HG03469 (cell line): ENCODE measurements at regions not wholly inside any gene's neighbourhood (a gene's known extent, or its start where the extent isn't known, plus 50 kb on each side); places are given as distances from the start of the nearest gene placed in this dataset.
"Not testable (repeated sequence)": the region's sequence is repeated elsewhere in the genome, so short reads cannot be mapped to it uniquely, and the experiment has no call there.

Source experiments
- ATAC-seq: cut with Tn5 transposase; IDR thresholded peaks from one replicate; pipeline ENCODE4 v1.9.1; 2021; ENCODE audit warnings: mild to moderate bottlenecking, moderate library complexity, moderate number of reproducible peaks; ENCODE audit not compliant: unreplicated experiment

GRCh38 chr4:66489370-66489769 is 819.1 kb upstream of the EPHA5 start:
- no peak for ATAC-seq

- no peak for ATAC-seq
Measured at GRCh38 chr4:66486068-66486467, 815.8 kb upstream of the EPHA5 start.

DNA sequence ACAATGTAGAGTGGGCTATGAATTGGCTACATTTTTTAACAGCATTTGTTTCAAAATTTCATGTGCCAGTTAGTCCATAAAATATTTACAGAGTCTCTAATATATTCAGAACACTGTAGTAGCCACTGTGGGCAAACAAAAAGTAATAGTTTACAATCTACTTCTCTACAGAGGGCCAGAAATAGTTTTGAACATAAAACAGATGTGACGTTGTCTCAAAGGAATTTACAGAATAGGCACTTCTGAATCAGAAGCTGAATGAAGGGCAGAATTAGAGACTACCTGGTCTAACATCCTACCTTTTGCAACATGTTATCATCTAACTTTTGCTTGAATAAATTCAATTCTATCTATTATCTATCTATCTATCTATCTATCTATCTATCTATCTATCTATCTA is 811.9 kb upstream of the EPHA5 start:
- ATAC-seq, result no peak

DNA sequence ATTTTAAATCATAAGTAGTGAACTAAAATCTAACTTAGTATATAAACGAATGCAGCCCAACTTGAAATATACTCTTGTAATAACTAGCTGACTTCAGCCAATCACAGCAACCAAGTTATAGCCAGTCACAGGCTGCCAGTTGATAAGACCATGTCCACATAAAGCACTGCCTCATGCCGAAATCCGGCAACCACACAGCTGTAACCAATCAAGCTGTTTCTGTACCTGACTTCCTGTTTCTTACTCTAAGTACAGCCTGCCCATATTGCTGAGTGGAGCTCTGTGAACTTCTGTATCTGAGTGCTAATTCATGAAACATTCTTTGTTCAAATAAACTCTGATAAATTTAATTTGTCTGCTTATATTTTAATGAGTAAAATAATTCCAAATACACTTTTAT is 805.3 kb upstream of the EPHA5 start:
- ATAC-seq, result no peak

DNA sequence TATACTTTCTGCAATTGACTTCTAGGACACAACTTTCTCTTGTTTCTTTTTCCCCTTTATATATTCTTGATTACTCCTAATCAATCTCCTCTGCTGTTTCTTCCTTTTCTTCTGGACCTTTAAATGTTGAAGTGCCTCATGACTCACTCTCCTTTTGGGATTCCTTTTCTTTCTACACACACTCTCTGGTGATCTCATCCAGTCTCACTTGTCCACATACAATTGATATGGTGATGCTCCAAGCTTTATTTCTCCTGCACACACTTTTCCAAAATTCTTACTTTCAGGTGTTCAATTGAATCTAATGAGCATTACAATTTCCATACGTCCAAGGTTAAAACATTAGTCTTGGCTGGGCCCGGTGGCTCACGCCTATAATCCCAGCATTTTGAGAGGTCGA is 794.8 kb upstream of the EPHA5 start:
- ATAC-seq, result no peak

DNA sequence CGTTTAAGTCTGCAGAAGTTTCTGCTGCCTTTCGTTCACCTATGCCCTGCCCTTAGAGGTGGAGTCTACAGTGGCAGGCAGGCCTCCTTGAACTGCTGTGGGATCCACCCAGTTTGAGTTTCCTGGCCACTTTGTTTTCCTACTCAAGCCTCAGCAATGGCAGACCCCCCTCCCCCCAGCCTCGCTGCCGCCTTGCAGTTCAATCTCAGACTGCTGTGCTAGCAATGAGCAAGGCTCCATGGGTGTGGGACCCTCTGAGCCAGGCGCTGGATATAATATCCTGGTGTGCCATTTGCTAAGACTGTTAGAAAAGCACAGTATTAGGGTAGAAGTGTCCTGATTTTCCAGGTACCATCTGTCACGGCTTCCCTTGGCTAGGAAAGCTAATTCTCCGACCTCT is 792.6 kb upstream of the EPHA5 start:
- ATAC-seq, result not testable (repeated sequence)

GRCh38 chr4:66451741-66452140 is 781.5 kb upstream of the EPHA5 start:
- ATAC-seq, result no peak

GRCh38 chr4:66443008-66443407 is 772.7 kb upstream of the EPHA5 start:
- no peak for ATAC-seq

GRCh38 chr4:66439508-66439907 is 769.2 kb upstream of the EPHA5 start:
- ATAC-seq, result no peak

DNA sequence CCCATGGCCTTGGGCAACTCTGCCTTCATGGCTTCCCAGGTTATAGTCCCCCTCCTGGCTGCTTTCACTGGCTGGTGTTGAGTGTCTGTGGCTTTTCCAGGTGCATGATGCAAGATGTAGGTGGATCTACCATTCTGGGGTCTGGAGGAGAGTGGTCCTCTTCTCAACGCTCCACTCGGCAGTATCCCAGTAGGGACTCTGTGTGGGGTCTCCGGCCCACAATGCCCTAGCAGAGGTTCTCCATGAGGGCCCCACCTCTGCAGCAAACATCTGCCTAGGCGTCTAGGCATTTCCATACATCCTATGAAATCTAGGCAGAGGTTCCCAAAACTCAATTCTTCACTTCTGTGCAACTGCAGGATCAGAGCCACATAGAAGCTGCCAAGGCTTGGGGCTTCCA is 763.4 kb upstream of the EPHA5 start:
- no peak for ATAC-seq

DNA sequence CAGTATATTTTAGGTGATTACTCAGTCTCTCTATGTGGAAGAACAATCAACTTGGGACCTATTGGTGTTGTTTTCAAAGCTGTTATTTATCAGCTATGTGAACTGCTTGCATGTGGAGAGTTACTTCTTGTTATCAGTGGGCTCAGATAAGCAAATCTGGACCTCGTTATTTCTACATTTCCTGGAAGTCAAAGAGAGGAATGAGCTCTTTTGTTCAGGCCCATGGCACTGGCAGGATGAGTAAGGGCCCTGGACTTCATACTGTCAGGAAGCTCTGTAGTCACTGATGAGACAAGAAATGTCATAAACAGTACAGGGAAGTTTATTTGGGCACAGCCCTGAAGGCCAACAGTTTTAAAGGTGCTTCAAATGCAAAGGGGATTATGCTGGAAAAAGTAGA is 760.6 kb upstream of the EPHA5 start:
- no peak for ATAC-seq

GRCh38 chr4:66429276-66429675 is 759.0 kb upstream of the EPHA5 start:
- no peak for ATAC-seq

GRCh38 chr4:66416425-66416824 is 746.1 kb upstream of the EPHA5 start:
- ATAC-seq, result no peak

GRCh38 chr4:66404141-66404540 is 733.9 kb upstream of the EPHA5 start:
- no peak for ATAC-seq

DNA sequence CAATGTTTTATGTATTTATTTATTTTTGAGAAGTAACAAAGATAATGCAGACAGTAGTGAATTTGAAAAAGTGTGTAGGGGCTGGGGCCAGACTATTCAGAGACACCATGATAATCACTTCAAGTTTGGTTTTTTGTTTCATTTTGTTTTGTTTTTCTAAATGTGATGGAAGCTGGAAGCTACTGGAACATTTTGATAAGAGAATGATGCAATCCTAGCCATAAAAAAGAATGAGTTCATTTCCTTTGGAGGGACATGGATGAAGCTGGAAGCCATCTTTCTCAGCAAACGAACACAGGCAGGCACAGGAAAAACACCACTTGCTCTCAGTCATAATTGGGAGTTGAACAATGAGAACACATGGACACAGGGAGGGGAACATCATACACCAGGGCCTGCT is 706.6 kb upstream of the EPHA5 start:
- ATAC-seq, result no peak

- ATAC-seq, result no peak
Measured at GRCh38 chr4:66376396-66376795, 706.1 kb upstream of the EPHA5 start.

GRCh38 chr4:66373268-66373667 is 703.0 kb upstream of the EPHA5 start:
- no peak for ATAC-seq

DNA sequence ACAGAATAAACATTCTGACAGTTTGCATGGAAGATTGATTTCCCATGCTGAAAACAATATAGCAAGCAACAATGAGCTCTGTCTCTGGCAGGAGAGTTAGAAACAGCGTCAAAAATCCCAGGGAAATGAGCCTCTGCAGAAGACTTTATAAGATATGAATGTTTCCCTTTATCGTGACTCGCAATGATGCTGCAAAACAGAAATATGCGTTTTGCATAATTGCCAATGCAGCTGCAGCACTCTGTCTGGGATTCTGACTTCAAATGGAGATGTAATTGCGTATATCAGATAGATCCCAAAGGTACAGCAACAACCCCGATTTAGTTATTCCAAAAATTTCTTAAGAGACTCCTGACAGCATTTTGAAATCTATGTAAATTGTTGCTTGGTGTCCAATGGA is 702.4 kb upstream of the EPHA5 start:
- no peak for ATAC-seq

GRCh38 chr4:66367043-66367660 is 696.9 kb upstream of the EPHA5 start:
- no peak for ATAC-seq

DNA sequence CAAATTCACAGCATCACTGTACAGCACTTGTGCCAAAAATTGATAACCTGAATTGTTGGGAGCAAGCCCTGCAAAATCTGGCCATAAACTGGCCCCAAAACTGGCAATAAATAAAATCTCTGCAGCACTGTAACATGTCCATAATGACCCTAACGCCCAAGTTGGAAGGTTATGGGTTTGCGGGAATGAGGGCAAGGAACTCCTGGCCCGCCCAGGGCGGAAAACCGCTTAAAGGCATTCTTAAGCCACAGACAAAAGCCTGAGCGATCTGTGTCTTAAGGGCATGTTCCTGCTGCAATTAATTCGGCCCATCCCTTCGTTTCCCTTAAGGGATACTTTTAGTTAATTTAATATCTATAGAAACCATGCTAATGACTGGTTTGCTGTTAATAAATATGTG is 690.1 kb upstream of the EPHA5 start:
- ATAC-seq, result not testable (repeated sequence)

- ATAC-seq, result no peak
Measured at GRCh38 chr4:66357316-66357715, 687.0 kb upstream of the EPHA5 start.

DNA sequence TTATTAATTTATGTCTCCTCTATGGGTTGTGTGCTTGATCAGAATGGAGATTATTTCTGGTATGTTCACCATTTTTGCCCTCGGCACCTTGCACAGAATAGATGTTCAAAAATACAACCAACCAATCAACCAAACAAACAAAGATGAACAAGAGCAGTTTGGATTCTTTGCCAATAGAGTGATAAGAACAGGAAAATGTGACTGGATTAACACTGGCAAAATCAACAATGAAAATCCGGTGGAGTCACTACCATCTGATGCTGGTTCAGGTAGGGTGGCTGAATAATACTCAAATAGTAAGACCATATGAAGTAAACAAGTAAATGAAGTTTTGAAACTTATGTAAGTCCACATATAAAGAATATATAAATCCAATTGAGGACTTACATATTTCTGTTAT is 685.0 kb upstream of the EPHA5 start:
- ATAC-seq, result no peak

GRCh38 chr4:66351761-66352160 is 681.5 kb upstream of the EPHA5 start:
- no peak for ATAC-seq
